PFSK-1 (cell line): ENCODE measurements at regions not wholly inside any gene's neighbourhood (a gene's known extent, or its start where the extent isn't known, plus 50 kb on each side); places are given as distances from the start of the nearest gene placed in this dataset.

Experiments
- FOXP2 ChIP-seq: optimal IDR thresholded peaks from 2 replicates; pipeline ENCODE3; 2011; ENCODE audit warnings: borderline replicate concordance, control low read depth, inconsistent platforms; ENCODE audit not compliant: insufficient read depth; ENCODE audit errors: extremely low read length, extremely low read depth
- POLR2AphosphoS5 ChIP-seq: IDR thresholded peaks from 2 replicates; pipeline ENCODE4 v1.6.1; 2012; ENCODE audit warnings: low read depth, mild to moderate bottlenecking, control low read depth, low read length, moderate library complexity
- SIN3A ChIP-seq: IDR thresholded peaks from 2 replicates; pipeline ENCODE4 v1.6.1; 2012; ENCODE audit warnings: mild to moderate bottlenecking, low read length, moderate library complexity, borderline replicate concordance; ENCODE audit not compliant: insufficient read depth
- TAF1 ChIP-seq: IDR thresholded peaks from 2 replicates; pipeline ENCODE4 v1.6.1; 2012; ENCODE audit warnings: low read length, control low read depth, borderline replicate concordance; ENCODE audit not compliant: insufficient read depth
- TF ChIP-seq, protein P1 (sequence below), 2 experiments: IDR thresholded peaks; 2 replicates each; pipeline versions ENCODE4 v1.6.1 to v1.8.0; 2011 to 2012; ENCODE audit warnings: low read depth in 2 of 2, low read length in 2 of 2, control low read depth in 1 of 2, inconsistent platforms in 1 of 2, mild to moderate bottlenecking in 1 of 2, moderate library complexity in 1 of 2; ENCODE audit not compliant: insufficient read depth in 1 of 2

DNA sequence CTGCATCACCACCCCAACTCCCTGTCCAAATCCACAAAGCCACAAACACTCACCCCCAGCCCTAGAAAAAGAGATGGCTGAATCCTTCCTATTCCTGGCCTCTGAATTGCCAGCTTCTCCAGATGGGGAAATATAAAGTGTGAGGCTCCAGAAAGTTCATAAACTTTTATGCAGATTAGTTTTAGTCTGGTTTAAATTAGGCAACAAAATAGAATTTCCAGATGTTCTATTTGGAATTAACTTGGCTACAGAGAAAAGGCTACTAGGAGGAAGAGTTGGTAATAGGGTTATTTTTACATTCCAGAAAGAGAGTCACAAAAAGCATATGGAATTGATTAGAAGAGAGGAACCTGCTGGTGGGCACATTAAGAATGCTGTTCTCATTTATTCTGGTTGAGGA is 56.0 kb downstream of the EN1 start:
- TF ChIP-seq SIN3A (no peak), FOXP2 (no peak), POLR2AphosphoS5 (no peak), TAF1 (no peak)
- TF ChIP-seq, protein P1, sequence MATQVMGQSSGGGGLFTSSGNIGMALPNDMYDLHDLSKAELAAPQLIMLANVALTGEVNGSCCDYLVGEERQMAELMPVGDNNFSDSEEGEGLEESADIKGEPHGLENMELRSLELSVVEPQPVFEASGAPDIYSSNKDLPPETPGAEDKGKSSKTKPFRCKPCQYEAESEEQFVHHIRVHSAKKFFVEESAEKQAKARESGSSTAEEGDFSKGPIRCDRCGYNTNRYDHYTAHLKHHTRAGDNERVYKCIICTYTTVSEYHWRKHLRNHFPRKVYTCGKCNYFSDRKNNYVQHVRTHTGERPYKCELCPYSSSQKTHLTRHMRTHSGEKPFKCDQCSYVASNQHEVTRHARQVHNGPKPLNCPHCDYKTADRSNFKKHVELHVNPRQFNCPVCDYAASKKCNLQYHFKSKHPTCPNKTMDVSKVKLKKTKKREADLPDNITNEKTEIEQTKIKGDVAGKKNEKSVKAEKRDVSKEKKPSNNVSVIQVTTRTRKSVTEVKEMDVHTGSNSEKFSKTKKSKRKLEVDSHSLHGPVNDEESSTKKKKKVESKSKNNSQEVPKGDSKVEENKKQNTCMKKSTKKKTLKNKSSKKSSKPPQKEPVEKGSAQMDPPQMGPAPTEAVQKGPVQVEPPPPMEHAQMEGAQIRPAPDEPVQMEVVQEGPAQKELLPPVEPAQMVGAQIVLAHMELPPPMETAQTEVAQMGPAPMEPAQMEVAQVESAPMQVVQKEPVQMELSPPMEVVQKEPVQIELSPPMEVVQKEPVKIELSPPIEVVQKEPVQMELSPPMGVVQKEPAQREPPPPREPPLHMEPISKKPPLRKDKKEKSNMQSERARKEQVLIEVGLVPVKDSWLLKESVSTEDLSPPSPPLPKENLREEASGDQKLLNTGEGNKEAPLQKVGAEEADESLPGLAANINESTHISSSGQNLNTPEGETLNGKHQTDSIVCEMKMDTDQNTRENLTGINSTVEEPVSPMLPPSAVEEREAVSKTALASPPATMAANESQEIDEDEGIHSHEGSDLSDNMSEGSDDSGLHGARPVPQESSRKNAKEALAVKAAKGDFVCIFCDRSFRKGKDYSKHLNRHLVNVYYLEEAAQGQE (IDR thresholded peaks at IDR 0.05; ENCODE audit: insufficient read depth in 1 of 2, low read depth in 2 of 2, low read length in 2 of 2), result no peak

DNA sequence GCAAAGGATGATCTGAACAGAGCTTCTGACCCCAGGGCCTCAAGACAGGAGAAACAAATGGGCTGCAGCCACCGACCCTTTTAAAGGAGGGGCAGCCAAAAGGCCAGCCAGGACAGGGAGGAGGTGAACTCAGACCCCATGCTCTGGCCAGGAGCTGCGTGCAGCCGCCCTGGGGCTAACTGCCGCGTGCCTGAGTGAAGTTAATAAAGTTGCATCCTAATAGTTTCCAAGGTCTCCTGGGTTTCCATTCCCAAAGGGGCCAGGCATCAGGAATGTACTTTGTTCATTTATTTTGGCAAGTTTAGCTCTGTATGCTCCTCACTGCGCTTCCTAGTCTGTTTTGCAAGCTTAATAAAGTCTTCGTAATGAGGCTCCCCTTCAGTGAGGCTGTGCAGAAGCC is 60.7 kb downstream of the EN1 start:
- TF ChIP-seq FOXP2, result no peak
- no peak for TF ChIP-seq TAF1
- TF ChIP-seq POLR2AphosphoS5, result no peak
- TF ChIP-seq SIN3A, result no peak

DNA sequence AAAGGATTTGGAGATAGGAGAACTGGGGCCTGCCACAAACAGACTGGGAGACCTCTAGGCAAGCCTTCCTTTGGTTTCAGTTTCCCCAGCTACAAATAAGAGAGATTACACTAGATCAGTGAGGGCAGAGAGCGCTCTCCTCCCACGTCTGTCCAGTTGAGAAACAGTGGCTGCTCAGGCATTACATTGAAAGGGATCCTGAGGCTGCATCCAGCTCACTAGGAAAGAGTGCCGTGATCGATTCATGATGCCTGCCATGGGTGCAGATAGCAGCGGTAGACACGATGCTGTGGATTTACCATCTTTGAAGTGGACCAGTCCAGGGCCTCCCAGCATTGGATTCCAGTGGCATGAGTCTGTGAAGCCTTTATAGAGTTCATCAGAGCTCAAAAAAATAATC is 62.6 kb downstream of the EN1 start:
- TF ChIP-seq SIN3A (no peak), FOXP2 (no peak), POLR2AphosphoS5 (no peak)
- TF ChIP-seq, protein P1 (IDR thresholded peaks at IDR 0.05; ENCODE audit: insufficient read depth in 1 of 2, low read depth in 2 of 2, low read length in 2 of 2), result no peak

DNA sequence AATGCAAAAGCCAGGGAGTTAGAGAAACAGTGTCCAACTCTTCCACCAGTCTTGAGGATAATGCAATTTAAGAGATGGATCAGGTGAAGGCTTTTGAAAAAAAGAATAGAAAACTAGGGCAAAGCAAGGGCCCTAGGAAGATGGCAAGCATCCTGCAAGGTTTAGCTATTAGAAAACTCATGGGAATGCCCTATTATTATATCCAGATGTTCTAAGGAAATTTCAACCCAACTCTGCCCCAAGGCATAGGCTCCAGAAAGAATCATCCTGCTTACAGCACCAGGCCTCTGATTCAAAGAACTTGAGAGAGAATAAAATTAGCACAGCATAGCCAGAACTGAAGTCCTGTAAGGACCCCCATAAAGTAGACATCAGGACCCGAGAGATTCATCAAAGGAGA is 68.1 kb downstream of the EN1 start:
- TF ChIP-seq SIN3A (no peak), POLR2AphosphoS5 (no peak), TAF1 (no peak), FOXP2 (no peak)
- TF ChIP-seq, protein P1 (IDR thresholded peaks at IDR 0.05; ENCODE audit: insufficient read depth in 1 of 2, low read depth in 2 of 2, low read length in 2 of 2), result no peak

DNA sequence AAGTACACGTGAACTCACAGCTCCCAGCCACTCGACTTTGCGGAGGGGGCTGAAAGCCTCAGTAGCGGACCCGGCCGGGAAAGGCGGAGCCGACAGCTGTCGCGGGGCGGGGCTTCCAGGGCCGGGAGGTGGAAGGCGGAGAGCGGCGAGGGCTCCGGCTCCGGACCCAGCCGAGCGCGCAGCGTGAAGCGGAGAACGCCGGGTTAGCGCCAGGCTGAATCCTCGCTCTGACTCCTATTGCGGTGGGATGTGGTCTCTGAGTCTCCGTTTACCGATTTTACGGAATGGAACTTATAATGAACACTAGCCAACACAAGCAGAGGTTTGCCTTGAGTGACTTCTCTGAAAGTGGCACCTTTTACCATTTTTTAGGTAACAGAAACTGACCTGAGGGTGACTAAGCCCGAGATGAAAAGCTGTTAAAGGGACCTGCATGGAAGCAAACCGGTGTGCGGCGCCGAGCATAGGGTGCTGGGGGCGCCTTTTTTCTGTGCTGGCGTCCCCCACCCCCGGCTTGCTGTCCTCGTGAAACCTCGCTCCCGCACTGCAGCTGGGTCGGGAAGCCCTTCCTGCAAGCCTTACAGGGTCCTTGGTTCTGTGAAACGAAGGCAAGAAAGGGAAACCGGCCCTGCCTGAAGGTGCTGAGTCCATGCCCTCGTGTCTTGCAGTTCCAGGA is 72.9 kb downstream of the EN1 start:
- no peak for TF ChIP-seq TAF1
- TF ChIP-seq, protein P1 (IDR thresholded peaks at IDR 0.05; ENCODE audit: insufficient read depth in 1 of 2, low read depth in 2 of 2, low read length in 2 of 2), result no peak
- no peak for TF ChIP-seq FOXP2
- TF ChIP-seq POLR2AphosphoS5, result no peak
- no peak for TF ChIP-seq SIN3A
